SJCRH30 (cell line): ENCODE measurements at regions not wholly inside any gene's neighbourhood (a gene's known extent, or its start where the extent isn't known, plus 50 kb on each side); places are given as distances from the start of the nearest gene placed in this dataset.
A peak's percentile ranks its signal among the peaks of the same experiment; 100 is the strongest.
"Not testable (repeated sequence)": the region's sequence is repeated elsewhere in the genome, so short reads cannot be mapped to it uniquely, and the experiment has no call there.

Experiments
- DNase-seq, 2 experiments: peaks; one replicate each; pipeline ENCODE4 v3.0.0-alpha.2; 2015 to 2020
- H3K27ac ChIP-seq: fragments of 250-450 bp; sonication (Bioruptor Pico); 2 replicates; pipeline ENCODE4 v1.5.1; 2020; ENCODE audit warnings: mild to moderate bottlenecking, moderate library complexity
- H3K27me3 ChIP-seq: fragments of 250-450 bp; sonication (Bioruptor Pico); 2 replicates; pipeline ENCODE4 v1.5.1; 2020; ENCODE audit warnings: mild to moderate bottlenecking, moderate library complexity
- H3K36me3 ChIP-seq: fragments of 250-450 bp; sonication (Bioruptor Pico); 2 replicates; pipeline ENCODE4 v1.5.1; 2020; ENCODE audit warnings: mild to moderate bottlenecking, moderate library complexity
- H3K4me1 ChIP-seq: fragments of 250-450 bp; sonication (Bioruptor Pico); 2 replicates; pipeline ENCODE4 v1.5.1; 2020; ENCODE audit warnings: mild to moderate bottlenecking, moderate library complexity
- H3K4me3 ChIP-seq: fragments of 250-450 bp; sonication (Bioruptor Pico); 2 replicates; pipeline ENCODE4 v1.5.1; 2020; ENCODE audit warnings: mild to moderate bottlenecking, moderate library complexity
- H3K9me3 ChIP-seq: fragments of 250-450 bp; sonication (Bioruptor Pico); replicated peaks from 2 replicates; pipeline ENCODE4 v1.5.1; 2020; ENCODE audit warnings: mild to moderate bottlenecking, moderate library complexity

DNA sequence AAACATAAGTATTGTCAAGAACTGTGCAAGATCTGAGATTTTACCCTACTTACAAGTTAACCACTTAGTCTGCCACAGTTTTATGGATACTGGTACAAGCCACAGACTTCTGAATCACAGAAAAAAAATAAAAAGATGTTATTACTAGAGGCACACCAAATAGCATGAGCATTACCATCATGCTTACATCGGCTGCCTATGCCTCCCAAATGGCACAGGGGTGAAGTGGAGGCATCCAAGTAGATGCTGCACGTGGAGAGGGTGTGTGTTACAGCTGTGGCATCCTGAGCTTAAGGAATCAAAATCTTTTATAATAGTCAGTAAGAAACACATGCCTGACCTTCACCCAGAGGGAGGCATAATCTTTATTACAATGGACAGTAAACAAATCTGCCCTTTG lies 207.8 kb downstream of the TFEC start:
- H3K4me3 ChIP-seq, result no peak overlapping the region
- H3K9me3 ChIP-seq, result no peaks in the 10 kb centered on the region; the same call in 1 of the 2 replicates
- no peak for DNase-seq
- no peaks in the 10 kb centered on the region for H3K27me3 ChIP-seq
- H3K4me1 ChIP-seq, result peaks cover 22% of the 10 kb centered on the region
- H3K27ac ChIP-seq, result no peak overlapping the region
- H3K36me3 ChIP-seq, result no peaks in the 10 kb centered on the region

DNA sequence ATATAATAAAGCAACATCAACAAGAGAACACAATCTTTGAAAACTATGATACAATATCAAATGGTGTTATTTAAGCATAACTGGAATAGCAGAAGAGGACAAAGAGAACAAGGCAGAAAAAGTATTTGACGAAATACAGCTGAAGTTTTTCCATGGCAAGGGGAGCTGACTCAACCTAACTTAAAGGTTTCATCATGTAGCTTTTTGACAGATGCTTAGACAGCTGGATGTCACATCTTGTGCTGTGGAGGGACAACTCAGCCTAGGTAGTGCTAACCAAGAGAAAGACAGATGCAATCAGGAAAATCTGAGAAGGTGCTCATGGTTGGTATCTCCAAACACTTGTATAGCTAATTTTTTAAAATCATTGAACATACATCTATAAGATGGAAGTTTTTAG lies 208.2 kb downstream of the TFEC start:
- Histone ChIP-seq H3K9me3 (no peaks in the 10 kb centered on the region; the same call in 1 of the 2 replicates), H3K4me1 (peaks cover 22% of the 10 kb centered on the region), H3K27ac (no peak overlapping the region), H3K36me3 (no peaks in the 10 kb centered on the region), H3K4me3 (no peak overlapping the region), H3K27me3 (no peaks in the 10 kb centered on the region)
- peak in 1 of 2 experiments; percentile 11 for DNase-seq

DNA sequence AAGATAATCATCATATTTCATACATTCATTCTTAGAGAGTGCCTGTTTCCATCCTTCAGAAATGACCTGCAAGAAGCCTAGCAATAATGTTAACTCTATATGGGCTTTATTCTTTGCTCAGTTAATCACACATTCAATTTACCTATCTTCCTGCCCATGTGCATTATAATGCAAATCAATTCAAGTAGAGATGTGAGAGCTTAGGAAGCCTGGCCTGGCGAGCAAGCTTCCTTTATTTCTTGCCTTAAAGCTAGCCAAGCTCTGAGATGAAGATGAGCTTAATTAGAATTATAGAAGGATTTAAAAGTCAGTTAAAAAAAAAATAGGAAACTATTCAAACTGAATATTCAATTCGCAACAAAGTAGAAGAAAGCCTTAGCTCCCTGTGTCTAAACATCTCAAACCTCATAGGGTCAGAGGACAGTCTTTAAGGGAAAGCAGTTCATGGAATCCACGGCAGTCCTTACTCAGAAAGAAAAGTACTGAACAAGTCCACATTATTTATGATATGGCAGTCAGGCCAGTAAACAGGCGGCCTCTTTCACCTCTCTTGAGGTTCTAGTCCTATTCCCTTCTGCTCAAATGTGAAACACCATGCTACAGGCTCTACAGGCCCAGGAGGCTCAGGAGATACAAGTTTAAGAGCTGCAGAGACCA lies 214.1 kb downstream of the TFEC start:
- Histone ChIP-seq H3K27me3 (no peaks in the 10 kb centered on the region), H3K36me3 (no peaks in the 10 kb centered on the region), H3K4me1 (no peaks in the 10 kb centered on the region), H3K9me3 (no peaks in the 10 kb centered on the region), H3K27ac (no peak overlapping the region), H3K4me3 (no peak overlapping the region)
- DNase-seq, result no peak

DNA sequence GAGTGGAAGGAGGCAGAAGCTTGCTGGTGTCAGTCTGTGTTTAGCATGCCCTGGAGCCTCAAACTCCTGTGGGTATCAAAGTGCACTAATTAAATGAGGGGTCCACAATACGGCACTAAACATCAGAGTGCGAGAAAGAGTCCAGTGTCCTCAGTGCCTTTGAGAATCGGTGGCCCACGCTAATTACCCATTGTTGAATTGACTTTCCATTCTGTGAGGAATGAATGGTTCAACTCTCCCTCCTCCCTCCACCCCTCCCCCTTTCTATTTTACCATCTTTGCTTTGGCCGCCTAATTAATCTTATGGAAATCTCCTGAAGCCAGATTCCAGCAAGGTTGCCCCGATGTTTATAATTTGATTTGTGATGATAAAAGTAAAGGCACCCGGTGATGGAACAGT lies 217.8 kb downstream of the TFEC start:
- Histone ChIP-seq H3K9me3 (no peaks in the 10 kb centered on the region), H3K27ac (no peak overlapping the region), H3K27me3 (no peaks in the 10 kb centered on the region), H3K4me3 (no peak overlapping the region), H3K36me3 (no peaks in the 10 kb centered on the region), H3K4me1 (no peaks in the 10 kb centered on the region)
- DNase-seq, result no peak

GRCh38 chr7:115805458-115805857 lies 225.1 kb downstream of the TFEC start:
- H3K36me3 ChIP-seq, result no peaks in the 10 kb centered on the region
- no peaks in the 10 kb centered on the region for H3K4me1 ChIP-seq
- H3K27ac ChIP-seq, result no peak overlapping the region
- H3K27me3 ChIP-seq, result no peaks in the 10 kb centered on the region
- H3K4me3 ChIP-seq, result no peak overlapping the region
- DNase-seq, result no peak
- no peaks in the 10 kb centered on the region for H3K9me3 ChIP-seq

GRCh38 chr7:115802415-115802814 lies 228.1 kb downstream of the TFEC start:
- Histone ChIP-seq H3K36me3 (no peaks in the 10 kb centered on the region), H3K4me3 (no peak overlapping the region), H3K27me3 (no peaks in the 10 kb centered on the region), H3K9me3 (0 out of 2 replicates have a peak, but pooled peaks cover 2% of the 10 kb centered on the region), H3K27ac (no peak overlapping the region), H3K4me1 (no peaks in the 10 kb centered on the region)
- no peak for DNase-seq

DNA sequence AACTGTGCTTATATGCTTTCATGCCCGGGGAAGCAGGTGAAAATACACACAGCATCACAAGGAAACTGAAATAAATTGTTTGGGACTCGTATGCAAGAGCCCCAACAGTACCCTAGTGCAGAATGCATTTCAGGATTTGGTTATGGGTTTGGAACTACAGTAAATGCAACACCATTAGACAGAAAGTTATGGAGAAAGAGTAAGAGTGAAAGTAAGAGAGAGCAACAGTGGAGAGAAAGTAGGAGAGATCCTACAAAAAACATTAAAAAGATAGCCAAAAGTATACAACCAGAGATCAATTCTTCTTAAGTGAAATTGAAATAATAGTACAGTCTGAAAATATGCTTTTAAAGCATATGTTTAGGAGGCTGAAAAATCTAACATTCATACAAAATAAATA lies 231.1 kb downstream of the TFEC start:
- DNase-seq, result no peak
- H3K9me3 ChIP-seq, result 0 out of 2 replicates have a peak, but pooled peaks cover 2% of the 10 kb centered on the region
- H3K27me3 ChIP-seq, result no peaks in the 10 kb centered on the region
- H3K36me3 ChIP-seq, result no peaks in the 10 kb centered on the region
- no peak overlapping the region for H3K27ac ChIP-seq
- H3K4me3 ChIP-seq, result no peak overlapping the region
- H3K4me1 ChIP-seq, result no peaks in the 10 kb centered on the region

- Histone ChIP-seq H3K27me3 (no peaks in the 10 kb centered on the region), H3K27ac (no peak overlapping the region), H3K36me3 (no peaks in the 10 kb centered on the region), H3K4me3 (no peak overlapping the region), H3K4me1 (no peaks in the 10 kb centered on the region), H3K9me3 (0 out of 2 replicates have a peak, but pooled peaks cover 2% of the 10 kb centered on the region)
- DNase-seq, result no peak
Measured at GRCh38 chr7:115793958-115794702, 236.4 kb downstream of the TFEC start.

GRCh38 chr7:115789901-115790300 lies 240.7 kb downstream of the TFEC start:
- no peak overlapping the region for H3K27ac ChIP-seq
- H3K36me3 ChIP-seq, result no peaks in the 10 kb centered on the region
- no peaks in the 10 kb centered on the region for H3K4me1 ChIP-seq
- H3K9me3 ChIP-seq, result no peaks in the 10 kb centered on the region
- H3K27me3 ChIP-seq, result no peaks in the 10 kb centered on the region
- no peak for DNase-seq
- H3K4me3 ChIP-seq, result no peak overlapping the region

GRCh38 chr7:115789473-115789872 lies 241.1 kb downstream of the TFEC start:
- not testable (repeated sequence) for H3K4me3 ChIP-seq, H3K9me3 ChIP-seq, H3K36me3 ChIP-seq, H3K27me3 ChIP-seq, H3K27ac ChIP-seq, DNase-seq, H3K4me1 ChIP-seq

- no peaks in the 10 kb centered on the region for H3K36me3 ChIP-seq
- H3K27me3 ChIP-seq, result no peaks in the 10 kb centered on the region
- H3K27ac ChIP-seq, result peak overlapping the region; percentile 29; the same call in 1 of the 2 replicates
- peak overlapping the region; percentile 9 for H3K4me3 ChIP-seq
- DNase-seq, result peak; percentile 69 to 81
- no peaks in the 10 kb centered on the region for H3K9me3 ChIP-seq
- H3K4me1 ChIP-seq, result peaks cover 8% of the 10 kb centered on the region
Measured at GRCh38 chr7:115782696-115783490, 247.7 kb downstream of the TFEC start.

DNA sequence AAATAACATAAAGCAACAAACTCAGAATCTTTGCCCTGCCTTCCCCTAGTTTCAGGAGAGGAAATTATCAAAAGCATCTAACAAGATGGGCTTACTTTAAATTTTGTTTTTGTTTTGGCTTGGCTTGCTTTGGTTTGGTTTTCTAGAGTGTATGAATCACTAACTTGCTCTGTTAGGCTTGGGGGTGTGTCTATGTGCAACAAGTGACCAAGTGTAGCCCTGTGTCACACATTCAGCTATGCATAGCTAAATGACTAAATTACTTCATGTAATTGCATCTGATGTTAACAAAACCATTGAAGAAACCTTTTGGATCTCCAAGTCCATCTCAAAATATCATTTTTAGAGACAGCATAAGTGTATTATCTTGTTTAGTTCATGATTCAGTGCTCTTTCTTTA lies 251.0 kb downstream of the TFEC start:
- H3K27ac ChIP-seq, result no peak overlapping the region
- DNase-seq, result no peak
- H3K36me3 ChIP-seq, result no peaks in the 10 kb centered on the region
- H3K9me3 ChIP-seq, result no peaks in the 10 kb centered on the region
- no peaks in the 10 kb centered on the region for H3K27me3 ChIP-seq
- H3K4me3 ChIP-seq, result no peak overlapping the region
- peaks cover 8% of the 10 kb centered on the region for H3K4me1 ChIP-seq

GRCh38 chr7:115775981-115776380 lies 254.6 kb downstream of the TFEC start:
- Histone ChIP-seq H3K4me1 (no peaks in the 10 kb centered on the region), H3K36me3 (no peaks in the 10 kb centered on the region), H3K27me3 (no peaks in the 10 kb centered on the region), H3K4me3 (no peak overlapping the region), H3K27ac (no peak overlapping the region), H3K9me3 (no peaks in the 10 kb centered on the region)
- no peak for DNase-seq

- no peak overlapping the region for H3K27ac ChIP-seq
- H3K4me1 ChIP-seq, result no peaks in the 10 kb centered on the region
- H3K9me3 ChIP-seq, result no peaks in the 10 kb centered on the region
- H3K27me3 ChIP-seq, result no peaks in the 10 kb centered on the region
- no peak for DNase-seq
- H3K4me3 ChIP-seq, result no peak overlapping the region
- no peaks in the 10 kb centered on the region for H3K36me3 ChIP-seq
Measured at GRCh38 chr7:115763347-115763746, 267.2 kb downstream of the TFEC start.

DNA sequence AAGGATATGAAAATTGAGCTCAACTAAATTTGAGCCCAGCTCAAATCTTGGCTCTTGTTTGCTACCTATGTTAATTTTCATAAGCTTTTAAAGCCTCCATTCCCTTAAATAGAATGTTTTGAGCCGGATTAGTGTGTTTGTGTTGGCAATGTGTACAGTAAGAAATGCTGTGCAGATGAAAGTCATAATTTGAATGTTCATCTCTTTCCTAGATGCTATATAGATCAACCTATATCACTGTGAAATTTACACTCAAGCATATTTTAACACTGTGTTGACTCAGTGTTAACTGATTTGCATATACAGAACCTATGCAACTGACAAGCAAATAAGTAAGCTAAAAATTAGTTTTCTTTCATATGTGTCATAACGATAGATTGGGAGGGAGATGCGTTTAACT lies 272.5 kb downstream of the TFEC start:
- H3K27ac ChIP-seq, result no peak overlapping the region
- H3K36me3 ChIP-seq, result no peaks in the 10 kb centered on the region
- no peak overlapping the region for H3K4me3 ChIP-seq
- DNase-seq, result no peak
- no peaks in the 10 kb centered on the region for H3K4me1 ChIP-seq
- H3K27me3 ChIP-seq, result no peaks in the 10 kb centered on the region
- no peaks in the 10 kb centered on the region for H3K9me3 ChIP-seq
